ENCODE measurements at regions not wholly inside any gene's neighbourhood (a gene's known extent, or its start where the extent isn't known, plus 50 kb on each side); places are given as distances from the start of the nearest gene placed in this dataset.

DNA sequence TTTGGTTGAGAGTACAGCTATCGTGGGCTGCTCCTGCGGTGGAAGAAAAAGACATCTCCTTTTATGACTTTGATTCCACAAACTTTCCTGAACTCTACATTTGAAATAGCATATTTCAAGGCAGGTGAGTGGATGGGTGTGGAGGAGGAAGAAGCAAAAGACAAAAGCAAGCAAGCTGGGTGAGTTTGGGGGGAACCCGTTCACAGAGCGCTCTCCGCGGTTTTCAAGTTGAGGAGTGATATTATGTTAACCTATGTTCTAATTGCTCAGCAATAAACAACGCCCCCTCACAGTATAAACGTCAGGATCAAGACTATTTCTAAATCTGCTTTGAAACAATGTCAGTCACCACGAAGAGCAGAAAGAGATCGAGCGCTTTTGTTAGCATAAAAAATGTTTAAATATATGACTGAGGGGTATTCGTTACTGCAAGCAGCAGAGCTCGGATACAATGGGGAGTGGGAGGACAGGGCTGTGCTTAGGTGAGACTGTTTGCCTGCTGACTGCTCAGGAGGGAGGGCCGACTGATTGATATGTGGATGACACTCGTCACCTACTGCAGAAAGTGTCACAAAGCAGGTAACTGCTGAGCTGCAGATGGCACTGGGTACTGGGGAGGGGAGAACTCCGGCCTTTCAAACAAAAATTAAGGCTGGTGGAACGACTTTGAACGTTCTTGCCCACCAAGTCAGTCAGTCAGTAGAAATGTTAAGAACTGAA, 236.5 kb downstream of the DRD1 start:
- Mint-ChIP-seq H3K27me3 (ENCODE audit: low read depth) (peaks cover 13% of the 10 kb centered on the region), H3K9me3 (ENCODE audit: low read depth) (peaks cover 5% of the 10 kb centered on the region)
- no peak for DNase-seq (ENCODE audit: low spot score)

DNA sequence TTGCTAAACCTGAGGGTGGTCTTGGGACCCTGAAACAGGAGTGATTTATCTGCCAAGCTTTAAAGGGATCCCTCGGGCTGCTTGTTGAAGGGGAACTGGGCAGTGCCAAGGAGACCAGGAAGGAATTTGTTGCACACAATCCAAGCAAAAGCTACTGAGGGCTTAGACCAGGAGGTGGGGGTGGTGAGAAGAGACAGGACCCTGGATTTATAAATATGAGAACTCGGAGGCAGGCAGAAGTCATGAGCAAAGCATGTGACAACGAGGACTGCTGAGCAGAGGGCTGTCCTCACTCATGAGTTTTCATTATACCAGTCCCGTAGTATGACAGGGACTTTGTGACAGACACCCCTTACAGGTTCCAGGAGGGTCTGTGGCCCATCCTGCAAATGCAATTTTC, 237.3 kb downstream of the DRD1 start:
- no peaks in the 10 kb centered on the region for H3K4me1 Mint-ChIP-seq (ENCODE audit: low read depth)
- H3K27ac Mint-ChIP-seq (ENCODE audit: unreplicated experiment), result no peak overlapping the region
- H3K9me3 Mint-ChIP-seq (ENCODE audit: low read depth), result peaks cover 5% of the 10 kb centered on the region
- H3K4me3 Mint-ChIP-seq (ENCODE audit: unreplicated experiment), result no peak overlapping the region
- peaks cover 13% of the 10 kb centered on the region for H3K27me3 Mint-ChIP-seq (ENCODE audit: low read depth)
- TF ChIP-seq, protein P1, sequence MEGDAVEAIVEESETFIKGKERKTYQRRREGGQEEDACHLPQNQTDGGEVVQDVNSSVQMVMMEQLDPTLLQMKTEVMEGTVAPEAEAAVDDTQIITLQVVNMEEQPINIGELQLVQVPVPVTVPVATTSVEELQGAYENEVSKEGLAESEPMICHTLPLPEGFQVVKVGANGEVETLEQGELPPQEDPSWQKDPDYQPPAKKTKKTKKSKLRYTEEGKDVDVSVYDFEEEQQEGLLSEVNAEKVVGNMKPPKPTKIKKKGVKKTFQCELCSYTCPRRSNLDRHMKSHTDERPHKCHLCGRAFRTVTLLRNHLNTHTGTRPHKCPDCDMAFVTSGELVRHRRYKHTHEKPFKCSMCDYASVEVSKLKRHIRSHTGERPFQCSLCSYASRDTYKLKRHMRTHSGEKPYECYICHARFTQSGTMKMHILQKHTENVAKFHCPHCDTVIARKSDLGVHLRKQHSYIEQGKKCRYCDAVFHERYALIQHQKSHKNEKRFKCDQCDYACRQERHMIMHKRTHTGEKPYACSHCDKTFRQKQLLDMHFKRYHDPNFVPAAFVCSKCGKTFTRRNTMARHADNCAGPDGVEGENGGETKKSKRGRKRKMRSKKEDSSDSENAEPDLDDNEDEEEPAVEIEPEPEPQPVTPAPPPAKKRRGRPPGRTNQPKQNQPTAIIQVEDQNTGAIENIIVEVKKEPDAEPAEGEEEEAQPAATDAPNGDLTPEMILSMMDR (IDR thresholded peaks at IDR 0.05), result peak; percentile 22
- H3K36me3 Mint-ChIP-seq (ENCODE audit: low read depth), result no peaks in the 10 kb centered on the region
- no peak for DNase-seq (ENCODE audit: low spot score)

More for the DNA sequence above, 236.5 kb downstream of the DRD1 start:
- Mint-ChIP-seq H3K36me3 (ENCODE audit: low read depth) (no peaks in the 10 kb centered on the region), H3K4me1 (ENCODE audit: low read depth) (no peaks in the 10 kb centered on the region), H3K4me3 (ENCODE audit: unreplicated experiment) (no peak overlapping the region), H3K27ac (ENCODE audit: unreplicated experiment) (no peak overlapping the region)
- TF ChIP-seq, protein P1 (IDR thresholded peaks at IDR 0.05), result no peak

DNA sequence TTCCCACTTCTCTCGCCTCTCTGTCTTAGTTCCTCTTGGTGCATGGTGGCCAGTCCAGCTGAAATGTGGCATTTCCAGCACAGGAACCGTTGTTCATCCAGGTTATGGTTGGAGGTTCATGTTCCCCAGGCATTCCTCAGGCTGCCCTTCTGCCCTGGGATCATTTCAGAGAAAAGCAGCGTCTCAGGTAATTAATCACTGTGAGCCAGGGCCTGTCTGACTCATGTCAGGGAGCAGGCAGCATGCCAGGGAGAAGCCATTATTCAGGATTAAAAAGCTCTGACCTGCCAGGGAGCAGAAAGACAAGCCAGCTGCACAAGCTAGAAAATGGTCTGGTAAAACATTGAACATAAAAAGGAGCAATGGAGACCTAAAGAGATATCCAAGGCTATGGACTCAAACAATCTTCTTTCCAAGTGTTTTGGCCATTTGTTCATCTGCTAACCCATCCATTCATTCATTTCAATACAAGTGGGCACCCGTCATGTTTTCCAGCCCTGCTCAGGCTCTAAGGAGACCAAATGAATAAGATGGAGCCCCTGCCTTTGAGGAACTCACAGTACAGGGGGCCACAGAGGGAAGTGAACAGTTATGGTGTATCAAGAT, 241.4 kb downstream of the DRD1 start:
- no peak for DNase-seq (ENCODE audit: low spot score)
- TF ChIP-seq, protein P1 (IDR thresholded peaks at IDR 0.05), result no peak
- Mint-ChIP-seq H3K27ac (ENCODE audit: unreplicated experiment) (no peak overlapping the region), H3K4me3 (ENCODE audit: unreplicated experiment) (no peak overlapping the region), H3K4me1 (ENCODE audit: low read depth) (no peaks in the 10 kb centered on the region), H3K9me3 (ENCODE audit: low read depth) (peaks cover 2% of the 10 kb centered on the region), H3K36me3 (ENCODE audit: low read depth) (no peaks in the 10 kb centered on the region), H3K27me3 (ENCODE audit: low read depth) (peaks cover 10% of the 10 kb centered on the region)

DNA sequence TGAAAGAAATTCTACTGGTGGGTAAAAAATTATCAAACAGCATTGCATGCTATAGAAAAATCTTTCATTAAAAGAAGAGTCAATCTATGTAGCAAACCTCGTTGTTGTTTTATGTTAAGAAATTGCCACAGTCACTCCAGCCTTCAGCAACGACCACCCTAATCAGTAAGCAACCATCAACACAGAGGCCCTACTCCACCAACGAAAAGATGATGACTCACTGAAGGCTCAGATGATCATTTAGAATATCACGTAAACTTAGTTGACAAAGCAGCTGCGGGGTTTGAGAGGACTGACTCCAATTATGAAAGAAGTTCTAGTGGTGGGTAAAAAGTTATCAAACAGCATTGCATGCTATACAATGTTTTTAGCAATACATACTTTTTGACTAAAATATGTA, 242.6 kb downstream of the DRD1 start:
- H3K9me3 Mint-ChIP-seq (ENCODE audit: low read depth), result peaks cover 2% of the 10 kb centered on the region
- H3K27ac Mint-ChIP-seq (ENCODE audit: unreplicated experiment), result no peak overlapping the region
- no peaks in the 10 kb centered on the region for H3K4me1 Mint-ChIP-seq (ENCODE audit: low read depth)
- DNase-seq (ENCODE audit: low spot score), result no peak
- no peaks in the 10 kb centered on the region for H3K36me3 Mint-ChIP-seq (ENCODE audit: low read depth)
- H3K27me3 Mint-ChIP-seq (ENCODE audit: low read depth), result peaks cover 5% of the 10 kb centered on the region
- TF ChIP-seq, protein P1 (IDR thresholded peaks at IDR 0.05), result no peak
- no peak overlapping the region for H3K4me3 Mint-ChIP-seq (ENCODE audit: unreplicated experiment)

DNA sequence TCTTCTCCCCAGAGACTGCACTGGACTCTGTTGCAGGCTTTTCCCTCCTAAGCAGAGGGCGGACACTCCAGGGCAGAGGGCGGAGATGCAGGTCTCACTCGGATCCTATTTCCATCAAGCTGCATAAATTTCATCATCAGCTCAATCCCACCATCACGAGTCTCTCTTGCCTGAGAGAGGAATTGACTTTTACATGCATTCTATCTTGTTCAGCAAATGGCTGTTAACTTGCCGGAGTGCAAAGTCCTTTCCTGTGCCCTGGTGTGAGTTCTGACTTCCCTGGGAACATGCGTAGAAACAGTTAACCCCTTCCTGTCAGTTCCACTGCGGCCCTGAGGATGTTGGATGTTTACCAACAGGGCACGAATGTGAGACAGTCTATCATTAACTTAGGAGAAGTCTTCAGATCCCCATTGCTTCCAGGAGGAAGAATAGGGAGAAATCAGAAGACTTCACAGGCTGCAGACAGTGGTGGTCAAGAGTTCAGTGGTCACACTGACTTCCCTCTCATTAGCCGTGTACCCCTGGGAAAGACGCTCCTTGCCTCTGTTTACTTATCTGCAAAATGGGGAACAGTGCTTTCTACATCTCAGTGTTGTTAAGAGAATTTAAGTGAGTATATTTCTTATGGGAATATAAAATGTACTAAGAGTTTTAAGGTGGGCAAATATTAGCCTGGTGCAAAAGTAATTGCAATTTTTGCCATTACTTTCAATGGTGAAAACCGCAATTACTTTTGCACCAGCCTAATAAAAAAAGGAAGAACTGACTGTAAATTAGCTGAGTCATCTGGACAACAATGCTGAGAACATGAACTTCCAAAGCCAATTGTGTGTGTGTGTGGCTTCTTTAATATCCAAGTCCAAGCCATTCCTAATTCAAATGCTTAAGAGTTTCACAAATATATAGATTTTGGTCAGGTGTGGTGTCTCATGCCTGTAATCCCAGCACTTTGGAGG, 248.0 kb downstream of the DRD1 start:
- Mint-ChIP-seq H3K36me3 (ENCODE audit: low read depth) (no peaks in the 10 kb centered on the region), H3K4me3 (ENCODE audit: unreplicated experiment) (no peak overlapping the region), H3K27ac (ENCODE audit: unreplicated experiment) (peak overlapping the region; percentile 69)

More for the DNA sequence above, 248.0 kb downstream of the DRD1 start:
- peaks cover 2% of the 10 kb centered on the region for H3K27me3 Mint-ChIP-seq (ENCODE audit: low read depth)
- TF ChIP-seq, protein P1 (IDR thresholded peaks at IDR 0.05), result no peak
- DNase-seq (ENCODE audit: low spot score), result no peak
- H3K9me3 Mint-ChIP-seq (ENCODE audit: low read depth), result peaks cover 13% of the 10 kb centered on the region
- peaks cover 10% of the 10 kb centered on the region for H3K4me1 Mint-ChIP-seq (ENCODE audit: low read depth)
